GM18517 (cell line): ENCODE measurements at regions not wholly inside any gene's neighbourhood (a gene's known extent, or its start where the extent isn't known, plus 50 kb on each side); places are given as distances from the start of the nearest gene placed in this dataset.
"Not testable (repeated sequence)": the region's sequence is repeated elsewhere in the genome, so short reads cannot be mapped to it uniquely, and the experiment has no call there.

ENCODE experiments used
- ATAC-seq: cut with Tn5 transposase; IDR thresholded peaks from one replicate; pipeline ENCODE4 v1.9.1; 2021; ENCODE audit warnings: mild to moderate bottlenecking, moderate library complexity; ENCODE audit not compliant: unreplicated experiment

DNA sequence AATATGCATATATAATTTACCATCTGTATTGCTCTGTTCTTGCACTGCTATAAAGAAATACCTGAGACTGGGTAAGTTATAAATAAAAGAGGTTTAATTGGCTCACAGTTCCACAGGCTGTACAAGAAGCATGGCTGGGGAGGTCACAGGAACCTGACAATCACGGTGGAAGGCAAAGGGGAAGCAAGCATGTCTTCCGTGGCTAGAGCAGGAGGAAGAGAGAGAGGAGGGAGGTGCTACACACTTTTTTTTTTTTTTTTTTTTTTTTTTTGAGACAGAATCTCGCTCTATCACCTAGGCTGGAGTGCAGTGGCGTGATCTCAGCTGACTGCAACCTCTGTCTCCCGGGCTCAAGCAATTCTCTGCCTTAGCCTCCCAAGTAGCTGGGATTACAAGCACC, 150.9 kb upstream of the DTNBP1 start:
- not testable (repeated sequence) for ATAC-seq

DNA sequence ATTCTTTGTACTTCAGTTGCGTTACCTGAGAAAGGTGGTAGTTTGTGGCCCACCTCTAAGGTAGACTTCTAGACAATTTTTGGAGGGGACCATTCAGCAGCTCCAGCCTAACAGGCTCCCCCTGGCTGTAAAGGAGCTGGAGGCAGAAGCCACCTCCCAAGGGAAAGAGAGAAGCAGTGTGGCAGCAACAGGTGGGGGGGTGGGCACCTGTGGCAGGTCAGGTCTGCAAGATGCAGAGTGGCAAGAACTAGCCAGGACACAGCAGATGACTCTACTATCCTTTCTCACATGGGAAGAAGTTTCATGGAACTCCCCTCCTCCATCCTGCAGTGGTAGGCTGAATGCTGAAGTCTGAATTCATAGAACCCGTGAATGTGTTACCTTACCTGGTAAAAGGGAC, 148.3 kb upstream of the DTNBP1 start:
- no peak for ATAC-seq

DNA sequence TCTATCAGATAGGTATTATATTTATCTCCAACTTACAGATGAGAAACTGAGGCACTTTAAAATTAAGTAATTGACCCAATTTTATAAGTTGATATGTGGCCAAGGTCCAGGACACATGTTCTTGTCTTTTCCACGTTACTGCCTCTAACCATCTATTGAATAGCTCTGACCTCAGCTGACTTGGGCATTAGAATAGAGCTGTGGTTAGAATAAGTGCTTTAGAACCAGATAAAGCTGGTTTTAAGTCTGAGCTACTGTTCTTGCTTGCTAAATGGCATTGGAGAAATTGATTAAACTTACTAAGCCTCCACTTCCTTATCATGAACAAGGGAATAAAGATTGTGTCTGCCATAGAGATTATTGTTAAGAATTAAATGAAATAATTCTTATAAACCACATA, 147.8 kb upstream of the DTNBP1 start:
- ATAC-seq = no peak

DNA sequence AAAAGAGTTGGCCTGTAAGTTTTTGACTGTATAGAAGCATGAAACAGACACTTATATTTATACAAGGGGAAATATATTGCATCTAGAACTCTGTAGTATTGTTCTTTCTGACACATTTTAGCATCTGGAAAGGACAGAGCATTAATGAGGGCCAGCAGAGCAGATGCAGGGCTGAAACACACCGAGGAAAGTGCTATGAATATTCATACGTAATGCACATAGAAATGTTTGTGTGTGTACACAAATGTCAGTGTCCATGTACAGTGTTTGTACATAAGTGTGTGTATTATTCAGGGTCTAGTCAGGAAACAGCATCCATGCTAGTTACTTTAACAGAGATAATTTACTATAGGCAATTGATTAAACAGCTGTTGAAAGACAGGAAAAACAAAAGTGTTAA, 146.5 kb upstream of the DTNBP1 start:
- ATAC-seq = no peak

DNA sequence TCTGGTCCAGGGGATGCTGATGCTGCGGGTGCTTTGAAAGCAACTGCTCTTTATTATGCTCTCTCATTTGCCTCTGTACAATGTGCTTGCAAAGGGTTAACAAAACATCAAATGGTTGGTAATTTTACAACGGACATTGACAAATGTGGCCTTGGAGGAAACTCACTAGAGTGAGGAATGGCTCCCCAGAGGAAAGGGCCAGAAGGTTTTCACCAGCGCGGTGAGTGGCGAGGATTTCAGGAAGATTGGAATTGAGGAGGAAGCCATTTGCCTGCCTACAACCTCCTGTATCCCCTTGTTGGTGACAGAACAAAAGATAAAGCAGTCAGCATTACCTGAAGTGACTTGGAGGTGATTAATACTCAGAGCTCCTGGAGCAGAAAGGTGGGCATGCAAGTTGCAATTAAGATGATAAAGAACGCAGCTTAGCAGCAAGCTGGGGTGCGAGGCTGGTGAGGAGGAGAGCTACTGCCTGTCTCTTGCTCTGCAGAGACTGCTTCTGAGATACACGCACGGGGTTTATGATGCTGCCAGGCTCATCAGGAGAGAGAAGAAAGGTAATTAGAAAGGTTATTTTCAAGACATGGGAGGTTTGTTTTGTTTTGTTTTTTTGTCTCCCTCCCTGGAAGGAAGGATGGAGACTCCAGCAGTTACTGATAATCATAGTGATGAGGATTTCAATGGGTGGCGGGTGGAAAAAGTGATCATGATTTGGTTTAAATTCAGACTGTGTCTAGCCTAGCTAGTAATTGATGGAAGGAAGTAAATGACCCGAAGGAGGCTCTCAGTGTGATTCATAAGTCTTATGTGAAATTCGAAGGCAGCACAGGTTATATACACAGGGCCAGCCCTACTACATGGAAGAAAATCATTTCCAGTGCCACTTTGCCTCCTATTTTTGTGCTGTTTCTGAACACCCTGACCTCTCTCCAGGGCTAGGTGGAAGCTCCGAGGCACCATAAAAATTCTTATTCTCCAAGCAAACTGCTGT, 141.6 kb upstream of the DTNBP1 start:
- no peak for ATAC-seq

DNA sequence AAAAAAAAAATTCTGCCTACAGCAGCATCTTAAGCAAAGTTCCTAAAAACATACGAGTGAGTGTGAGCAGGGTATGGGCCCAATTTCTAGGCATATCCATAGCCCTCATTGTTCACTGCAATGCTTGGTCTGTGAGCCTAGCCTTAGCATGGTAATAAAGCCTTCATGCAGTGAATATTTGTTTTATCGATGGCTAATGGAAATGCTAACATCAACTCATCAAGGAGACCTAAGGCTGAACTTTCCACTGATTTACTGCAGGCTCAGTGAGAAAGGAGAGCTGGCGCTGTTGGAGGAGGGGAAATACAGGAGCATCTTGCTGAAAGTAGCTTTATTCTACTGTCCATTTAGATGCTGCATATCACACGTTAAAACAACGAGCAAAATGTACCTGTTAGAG, 139.6 kb upstream of the DTNBP1 start:
- ATAC-seq = no peak

DNA sequence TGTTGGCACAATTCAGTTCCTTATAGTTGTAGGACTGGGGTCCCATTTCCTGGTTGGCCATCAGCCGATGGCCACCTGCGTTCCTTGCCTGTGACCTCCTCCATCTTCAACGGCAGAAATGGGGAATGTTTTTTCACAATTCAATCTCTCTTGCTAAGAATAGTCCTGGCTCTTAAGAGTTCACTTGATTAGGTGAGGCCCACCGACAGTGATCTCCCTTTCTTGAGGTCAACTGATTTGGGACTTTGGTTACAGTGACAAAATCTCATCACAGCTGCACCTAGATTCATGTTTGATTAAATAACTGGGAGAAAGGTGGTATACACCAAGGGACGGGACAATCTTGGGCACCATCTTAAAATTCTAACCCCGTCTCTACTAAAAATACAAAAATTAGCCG, 139.1 kb upstream of the DTNBP1 start:
- ATAC-seq = no peak

DNA sequence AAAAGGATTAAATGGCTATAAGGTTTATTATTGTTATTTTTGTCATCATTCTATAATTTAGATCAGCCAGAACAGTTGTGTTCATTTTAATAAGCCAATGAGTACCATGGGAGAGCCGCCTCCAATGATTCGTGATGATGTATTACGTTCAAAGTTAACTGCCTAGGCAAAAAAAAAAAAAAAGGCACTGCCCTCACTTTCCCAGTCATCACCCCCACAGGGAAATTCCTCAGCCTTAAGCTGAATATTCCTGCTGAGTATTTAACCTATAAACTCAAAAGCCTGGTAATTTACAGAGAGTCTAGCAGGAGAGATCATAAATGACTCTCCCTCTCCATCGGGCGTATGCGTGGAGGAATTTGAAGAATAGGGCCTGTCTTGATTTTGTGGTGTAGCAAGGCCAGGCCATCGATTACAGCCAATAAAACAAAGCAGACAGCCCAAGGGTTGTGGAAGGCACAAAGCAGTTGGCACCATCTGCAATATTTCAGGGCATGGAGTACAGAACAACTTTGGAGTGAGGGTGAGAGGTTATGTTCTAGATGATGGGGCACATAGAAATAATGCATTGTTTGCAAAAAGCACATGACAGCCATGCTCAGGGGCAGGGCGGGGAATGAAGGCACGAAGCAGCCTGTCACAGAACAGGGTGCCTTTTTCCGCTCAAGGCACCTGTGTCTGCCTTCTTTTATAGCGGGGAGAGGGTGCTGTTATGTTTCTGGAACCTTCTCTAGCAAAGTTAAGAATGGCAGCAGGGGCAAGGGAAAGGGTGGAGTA, 138.2 kb upstream of the DTNBP1 start:
- ATAC-seq = no peak

DNA sequence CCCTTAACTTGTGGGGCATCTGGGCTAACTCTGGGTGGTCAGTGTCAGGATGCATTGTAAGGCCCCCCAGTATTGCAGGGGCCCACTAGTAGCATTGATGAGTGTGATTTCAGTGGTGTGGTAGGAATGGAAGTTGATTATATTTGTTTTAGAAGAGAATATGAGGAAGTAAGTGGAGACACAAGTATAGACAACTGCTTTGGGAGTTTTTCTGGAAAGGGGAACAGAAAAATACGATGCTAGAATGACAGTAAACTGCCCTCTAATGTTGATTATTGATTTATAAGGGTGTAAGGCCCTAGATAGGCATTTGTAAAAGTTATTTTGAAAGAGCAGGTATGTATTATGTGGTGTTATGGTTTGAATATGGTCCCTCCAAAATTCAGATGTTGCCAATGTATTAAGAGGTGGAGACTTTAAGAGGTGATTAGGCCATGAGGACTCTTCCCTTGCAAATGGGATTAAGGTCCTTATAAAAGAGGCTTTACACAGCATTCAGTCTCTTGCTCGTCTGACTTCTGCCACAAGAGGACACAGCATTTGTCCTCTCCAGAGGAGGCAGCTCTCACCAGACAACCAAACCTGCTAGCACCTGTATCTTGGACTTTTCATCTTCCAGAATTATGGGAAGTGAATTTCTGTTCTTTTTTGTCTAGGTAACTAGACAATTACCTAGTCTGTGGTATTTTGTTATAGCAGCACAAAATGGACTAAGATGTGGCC, 135.9 kb upstream of the DTNBP1 start:
- ATAC-seq = no peak

DNA sequence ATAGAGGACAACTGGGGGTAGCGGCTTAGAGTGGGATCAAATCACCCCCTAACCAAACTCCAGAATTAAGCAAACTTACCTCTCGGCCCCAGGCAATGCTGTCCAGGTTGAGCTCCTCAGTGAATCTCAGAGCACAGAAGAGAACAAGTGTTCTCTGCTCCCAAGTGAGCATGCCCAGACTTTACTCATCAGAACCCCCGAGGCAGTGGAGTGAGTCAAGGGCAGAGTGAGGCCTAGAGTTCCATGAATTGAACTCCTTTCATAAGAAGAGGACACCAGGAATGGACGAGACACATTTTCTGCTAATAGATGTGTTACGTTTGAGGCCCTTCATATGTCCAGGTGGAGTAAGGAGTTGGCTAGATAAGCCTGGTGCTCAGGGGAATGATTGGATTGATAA, 134.0 kb upstream of the DTNBP1 start:
- ATAC-seq = no peak

DNA sequence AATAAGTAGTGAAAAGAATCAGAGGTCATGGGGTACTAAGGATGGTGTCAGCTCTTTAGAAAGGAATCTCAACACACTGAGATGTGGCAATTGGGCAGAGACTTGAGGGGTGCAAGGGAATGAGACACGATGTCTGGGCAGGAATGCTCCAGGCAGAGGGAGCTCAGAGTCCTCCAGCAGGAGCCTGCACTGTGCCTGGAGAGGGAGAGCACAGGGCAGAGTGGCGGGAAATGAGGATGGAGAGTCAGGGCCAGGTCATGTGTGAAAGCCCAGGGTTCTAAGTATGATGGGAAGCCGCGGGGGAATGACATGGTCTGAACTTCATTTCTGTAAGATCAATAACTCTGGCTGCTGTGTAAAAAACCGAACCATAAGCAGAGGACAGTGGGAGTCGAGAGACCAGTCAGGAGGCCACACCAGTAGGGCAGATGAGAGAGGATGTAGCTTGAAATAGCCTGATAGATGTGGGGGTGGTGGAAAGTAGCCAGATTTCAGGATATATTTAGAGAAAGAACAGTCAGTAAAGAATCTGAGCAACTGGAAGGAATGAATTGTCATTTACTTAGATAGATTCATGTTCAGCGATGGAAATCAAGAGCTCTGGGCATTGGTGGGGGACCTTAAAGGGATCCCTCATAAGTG, 133.4 kb upstream of the DTNBP1 start:
- no peak for ATAC-seq

DNA sequence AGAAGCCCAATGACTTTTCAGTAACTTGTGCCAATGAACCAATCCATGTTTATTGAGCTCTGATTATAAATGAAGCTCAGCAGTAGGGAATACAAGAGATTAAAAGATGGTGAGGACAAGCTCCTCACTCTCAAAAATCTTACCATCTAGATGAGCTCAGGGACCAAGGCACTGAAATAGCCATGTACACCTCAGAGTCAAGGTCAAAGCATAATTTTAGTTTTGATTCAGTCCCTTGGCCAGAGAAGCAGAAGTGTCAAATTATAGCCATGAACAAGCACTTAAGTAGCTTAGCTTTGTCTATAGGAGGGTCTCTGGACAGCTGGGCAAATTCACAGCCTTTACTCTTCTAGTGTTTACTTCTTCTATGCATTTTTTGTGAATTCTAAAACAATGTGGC, 131.0 kb upstream of the DTNBP1 start:
- ATAC-seq = no peak

DNA sequence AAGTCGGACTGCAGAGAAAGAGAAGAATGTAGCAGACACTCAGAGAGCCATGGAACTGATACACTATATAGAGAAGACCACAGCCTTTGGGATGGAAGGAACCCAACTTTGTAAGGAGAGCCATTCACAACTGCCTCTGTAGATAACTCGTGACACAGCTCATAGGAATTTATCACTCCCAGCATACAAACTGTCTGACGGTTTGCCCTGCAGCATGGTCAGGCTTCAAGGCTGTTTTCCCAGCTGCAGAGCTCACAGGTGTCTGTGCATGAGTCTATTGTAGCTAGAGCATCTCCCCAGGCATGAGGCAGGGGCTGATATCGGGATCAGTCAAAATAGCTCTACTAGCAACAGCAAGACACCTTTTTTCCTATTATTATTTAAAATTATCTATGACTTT, 130.5 kb upstream of the DTNBP1 start:
- no peak for ATAC-seq

DNA sequence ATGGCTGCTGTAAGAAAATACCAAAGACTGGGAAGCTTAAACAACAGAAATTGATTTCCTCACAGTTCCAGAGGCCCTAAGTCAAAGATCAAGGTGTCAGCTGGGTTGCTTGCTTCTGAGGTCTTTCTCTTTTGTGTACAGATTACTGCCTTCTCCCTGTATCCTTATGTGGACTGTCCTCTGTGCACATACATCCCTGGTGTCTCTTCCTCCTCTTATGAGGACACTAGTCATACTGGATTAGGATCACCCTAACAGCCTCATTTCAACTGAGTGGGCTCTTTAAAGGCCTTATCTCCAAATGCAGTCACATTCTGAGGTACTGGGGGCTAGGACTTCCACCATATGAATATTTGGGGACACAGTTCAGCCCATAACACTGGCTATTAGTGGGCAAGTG, 130.0 kb upstream of the DTNBP1 start:
- ATAC-seq = no peak

DNA sequence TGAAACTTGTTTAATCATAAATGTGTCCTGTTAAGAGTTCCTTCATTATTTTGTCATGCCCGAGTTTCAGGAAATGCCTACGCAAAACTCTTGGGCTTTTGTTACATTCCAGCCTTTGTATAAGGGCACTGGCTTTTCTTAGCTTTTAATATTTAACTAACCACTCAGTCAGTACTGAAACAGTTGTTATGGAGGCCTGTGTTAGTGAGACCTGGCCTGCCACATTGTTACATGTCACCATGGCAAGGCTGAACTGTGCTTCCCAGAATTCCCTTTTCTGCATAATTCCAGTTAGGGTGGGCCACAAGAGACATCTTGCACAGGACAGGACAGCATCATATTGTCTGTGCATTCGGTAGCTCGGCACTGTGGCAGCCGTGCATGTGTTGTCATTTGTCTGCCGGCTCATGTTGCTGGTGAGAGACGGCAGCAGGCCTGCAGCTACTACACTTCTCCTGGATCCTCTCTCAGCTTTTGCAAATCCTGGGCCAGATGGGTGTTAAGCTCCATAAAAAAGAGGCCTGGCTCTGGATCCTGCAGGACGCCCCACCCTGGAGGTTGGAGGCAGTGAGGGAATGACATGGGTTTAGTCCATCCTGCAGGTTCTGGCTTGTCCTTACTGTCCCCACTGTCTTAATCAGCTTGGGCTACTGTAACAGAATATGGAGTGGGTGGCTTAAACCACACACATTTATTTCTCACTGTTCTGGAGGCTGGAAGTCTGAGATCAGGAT, 128.8 kb upstream of the DTNBP1 start:
- no peak for ATAC-seq

DNA sequence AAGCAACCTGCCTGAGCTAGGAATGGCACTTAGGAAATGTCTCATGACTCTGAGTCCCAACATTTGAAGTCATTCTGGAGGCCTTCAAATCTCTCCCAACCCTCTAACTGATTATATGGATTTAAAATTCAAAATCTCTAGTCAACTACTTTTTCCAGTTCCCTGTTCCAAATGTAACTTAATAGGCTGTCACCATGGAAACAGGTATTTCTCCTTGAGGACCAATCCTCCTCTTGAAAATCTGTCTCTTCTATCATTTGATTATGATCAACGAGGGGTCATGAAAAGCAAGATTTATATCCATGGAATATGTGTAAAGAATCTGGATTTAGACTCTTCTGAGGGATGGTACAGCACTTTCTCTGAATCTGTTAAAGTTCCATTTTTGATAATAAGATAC, 127.3 kb upstream of the DTNBP1 start:
- no peak for ATAC-seq

DNA sequence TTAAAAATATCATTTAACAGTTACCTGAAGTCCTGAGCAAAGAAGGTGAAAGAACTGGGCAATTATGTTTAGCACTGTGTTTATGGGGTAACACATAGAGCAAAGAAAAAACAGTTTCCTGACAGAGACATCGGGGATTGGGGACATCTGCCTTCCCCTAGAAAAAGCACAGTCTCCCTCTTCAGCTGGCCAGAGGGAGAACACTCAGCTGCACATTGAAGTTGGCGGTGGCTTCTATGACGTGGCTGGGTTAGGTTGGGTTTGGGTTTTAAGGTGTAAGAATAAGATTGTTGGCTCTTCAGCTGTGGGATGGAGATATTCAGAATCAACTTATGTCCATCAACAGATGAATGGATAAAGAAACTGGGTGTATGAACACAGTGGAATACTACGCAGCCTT, 124.0 kb upstream of the DTNBP1 start:
- ATAC-seq = no peak

DNA sequence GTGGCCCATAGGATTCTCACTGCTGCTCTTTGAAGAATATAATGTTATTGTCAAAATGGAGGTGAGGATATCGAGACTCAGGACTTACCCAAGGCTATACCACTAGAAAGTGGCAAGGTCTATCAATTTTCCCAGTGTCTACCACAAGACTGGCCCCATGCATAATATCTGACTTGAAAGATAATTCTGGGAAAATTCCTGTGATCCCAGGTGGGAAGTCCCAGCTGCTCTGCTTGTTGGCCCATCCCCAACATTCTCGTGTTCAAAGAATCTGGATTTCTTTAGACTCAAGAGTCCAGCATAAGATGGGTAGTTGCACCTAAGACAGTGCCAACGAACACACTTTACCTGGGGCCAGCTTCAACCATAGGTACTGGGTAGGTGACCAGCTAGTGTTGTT, 120.7 kb upstream of the DTNBP1 start:
- no peak for ATAC-seq

DNA sequence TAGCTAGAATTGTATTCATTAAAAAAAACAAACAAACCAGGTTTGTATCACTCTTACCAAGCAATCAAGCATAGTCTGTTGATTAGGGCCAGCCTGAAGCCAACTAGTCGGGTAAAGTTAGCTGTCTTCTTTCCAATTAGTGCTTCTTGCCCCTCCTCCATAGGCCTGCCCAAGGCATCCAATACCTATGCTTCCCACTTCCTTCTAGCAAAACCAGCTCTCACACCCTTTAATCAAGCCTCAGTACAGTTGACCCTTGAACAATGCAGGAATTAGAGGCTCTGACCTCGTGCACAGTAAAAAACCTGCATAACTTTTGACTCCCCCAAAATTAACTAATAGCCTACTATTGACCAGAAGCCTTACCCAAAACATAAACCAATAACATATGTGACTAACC, 119.1 kb upstream of the DTNBP1 start:
- ATAC-seq = no peak

DNA sequence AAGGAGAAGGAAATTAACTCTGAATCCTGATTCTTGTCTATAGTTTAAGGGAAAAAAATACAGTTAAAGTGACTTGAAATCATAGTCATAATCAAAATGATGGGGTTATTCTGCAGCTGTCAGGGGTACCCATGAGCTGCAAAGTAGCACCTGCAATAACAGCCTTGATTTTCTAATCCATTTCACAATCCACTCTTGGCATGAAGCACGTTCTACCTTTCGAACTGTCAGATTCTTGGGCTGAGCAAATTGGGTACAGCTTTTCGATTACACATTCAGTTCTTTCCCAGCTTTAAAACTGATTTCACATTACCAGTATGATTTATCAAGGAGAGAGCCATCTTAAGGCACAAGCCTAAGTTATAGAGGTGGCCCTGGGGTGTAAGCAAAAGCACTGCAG, 118.5 kb upstream of the DTNBP1 start:
- ATAC-seq = no peak
